ENCODE measurements at regions not wholly inside any gene's neighbourhood (a gene's known extent, or its start where the extent isn't known, plus 50 kb on each side); places are given as distances from the start of the nearest gene placed in this dataset.

DNA sequence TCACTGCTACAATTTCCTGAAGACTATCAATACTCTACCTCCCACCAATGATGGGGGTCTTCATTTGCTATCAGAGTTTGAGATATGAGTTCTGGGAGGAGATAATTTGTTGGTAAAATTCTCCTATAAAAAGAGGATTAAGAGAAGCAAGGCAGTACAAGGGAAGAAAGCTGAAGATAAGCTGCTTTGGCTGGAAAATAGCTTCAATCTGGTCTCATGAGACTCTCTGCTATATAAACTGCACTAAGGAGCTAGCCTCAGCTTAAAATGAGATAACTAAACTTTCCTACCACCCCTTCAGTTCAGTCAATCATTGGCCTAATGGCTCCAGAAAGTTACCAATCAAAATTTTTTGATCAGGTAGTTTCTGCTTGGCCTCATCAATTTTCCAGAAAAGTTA is 2105.0 kb downstream of the ARAP2 start:
- no peak overlapping the region for H3K27ac ChIP-seq
- no peak for TF ChIP-seq ZFX (IDR thresholded peaks at IDR 0.05; ENCODE audit: borderline replicate concordance)
- TF ChIP-seq, protein P1, sequence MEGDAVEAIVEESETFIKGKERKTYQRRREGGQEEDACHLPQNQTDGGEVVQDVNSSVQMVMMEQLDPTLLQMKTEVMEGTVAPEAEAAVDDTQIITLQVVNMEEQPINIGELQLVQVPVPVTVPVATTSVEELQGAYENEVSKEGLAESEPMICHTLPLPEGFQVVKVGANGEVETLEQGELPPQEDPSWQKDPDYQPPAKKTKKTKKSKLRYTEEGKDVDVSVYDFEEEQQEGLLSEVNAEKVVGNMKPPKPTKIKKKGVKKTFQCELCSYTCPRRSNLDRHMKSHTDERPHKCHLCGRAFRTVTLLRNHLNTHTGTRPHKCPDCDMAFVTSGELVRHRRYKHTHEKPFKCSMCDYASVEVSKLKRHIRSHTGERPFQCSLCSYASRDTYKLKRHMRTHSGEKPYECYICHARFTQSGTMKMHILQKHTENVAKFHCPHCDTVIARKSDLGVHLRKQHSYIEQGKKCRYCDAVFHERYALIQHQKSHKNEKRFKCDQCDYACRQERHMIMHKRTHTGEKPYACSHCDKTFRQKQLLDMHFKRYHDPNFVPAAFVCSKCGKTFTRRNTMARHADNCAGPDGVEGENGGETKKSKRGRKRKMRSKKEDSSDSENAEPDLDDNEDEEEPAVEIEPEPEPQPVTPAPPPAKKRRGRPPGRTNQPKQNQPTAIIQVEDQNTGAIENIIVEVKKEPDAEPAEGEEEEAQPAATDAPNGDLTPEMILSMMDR (IDR thresholded peaks at IDR 0.05), result no peak

DNA sequence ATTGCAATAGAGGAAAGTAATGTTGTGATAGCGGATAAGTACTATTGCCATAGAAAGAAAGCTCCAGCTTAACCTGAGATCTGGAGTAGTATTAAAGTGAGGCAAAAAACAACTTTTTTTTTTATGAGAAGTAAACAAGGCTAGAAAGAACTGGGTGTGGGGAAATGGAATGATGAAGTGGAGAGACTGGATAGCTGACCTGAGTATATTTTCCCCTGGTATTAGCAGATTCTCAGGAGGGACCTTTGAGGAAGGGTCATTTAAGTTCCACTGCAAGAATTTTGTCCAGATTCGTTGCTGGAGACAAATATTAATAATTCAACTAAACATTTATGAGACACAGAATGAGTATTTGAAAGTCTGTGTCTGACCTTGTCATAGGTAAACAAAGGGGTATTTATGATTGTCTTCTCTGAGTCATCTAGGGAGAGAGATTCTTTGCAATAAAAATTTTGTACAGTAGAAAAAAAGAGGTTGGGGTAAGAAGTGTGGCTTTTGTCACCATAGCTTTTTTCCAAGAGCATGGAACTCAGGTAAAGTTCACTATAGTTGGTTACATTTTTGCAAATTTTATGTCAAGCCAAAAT is 2095.9 kb downstream of the ARAP2 start:
- H3K27ac ChIP-seq, result no peak overlapping the region
- TF ChIP-seq ZFX (IDR thresholded peaks at IDR 0.05; ENCODE audit: borderline replicate concordance), result no peak
- TF ChIP-seq, protein P1 (IDR thresholded peaks at IDR 0.05), result no peak

DNA sequence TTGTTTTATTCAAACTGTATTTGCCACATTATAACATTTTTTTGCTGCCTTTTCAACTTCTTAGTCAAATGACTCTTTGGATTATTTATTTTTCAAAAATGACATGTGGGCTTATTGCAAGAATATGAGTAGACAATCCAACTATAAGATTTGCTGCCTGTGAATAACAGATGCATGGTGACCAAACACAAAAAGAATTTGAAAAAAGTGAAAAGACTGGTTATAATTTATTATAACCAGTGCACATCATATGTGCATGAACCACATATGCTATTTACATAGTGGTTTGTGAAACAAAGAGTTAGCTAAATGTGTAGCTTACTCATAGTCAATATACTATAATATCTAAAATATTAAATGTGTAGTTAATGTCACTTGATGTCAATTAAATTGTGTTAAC is 2086.8 kb downstream of the ARAP2 start:
- H3K27ac ChIP-seq, result no peak overlapping the region
- TF ChIP-seq ZFX (IDR thresholded peaks at IDR 0.05; ENCODE audit: borderline replicate concordance), result no peak
- TF ChIP-seq, protein P1 (IDR thresholded peaks at IDR 0.05), result no peak

DNA sequence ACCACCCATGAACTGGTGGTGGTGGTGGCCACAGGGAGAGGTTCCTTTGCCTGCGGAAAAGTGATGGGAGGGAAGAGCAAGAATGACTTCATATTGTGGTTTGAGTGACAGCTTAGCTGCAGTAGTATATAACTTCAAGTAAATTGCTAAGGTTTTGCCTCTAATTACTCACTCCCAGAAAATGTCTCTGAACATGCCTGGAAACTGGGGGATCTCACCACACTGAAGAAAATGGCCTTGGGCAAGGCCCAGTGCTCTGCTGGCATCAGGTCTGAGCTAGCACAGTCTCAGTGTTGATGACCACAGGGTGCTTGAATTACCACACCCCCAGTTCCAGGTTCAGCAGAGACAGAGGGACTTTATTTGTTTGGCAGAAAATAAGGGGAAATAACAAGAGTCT is 2085.4 kb downstream of the ARAP2 start:
- TF ChIP-seq ZFX (IDR thresholded peaks at IDR 0.05; ENCODE audit: borderline replicate concordance), result no peak
- TF ChIP-seq, protein P1 (IDR thresholded peaks at IDR 0.05), result no peak
- H3K27ac ChIP-seq, result no peak overlapping the region

DNA sequence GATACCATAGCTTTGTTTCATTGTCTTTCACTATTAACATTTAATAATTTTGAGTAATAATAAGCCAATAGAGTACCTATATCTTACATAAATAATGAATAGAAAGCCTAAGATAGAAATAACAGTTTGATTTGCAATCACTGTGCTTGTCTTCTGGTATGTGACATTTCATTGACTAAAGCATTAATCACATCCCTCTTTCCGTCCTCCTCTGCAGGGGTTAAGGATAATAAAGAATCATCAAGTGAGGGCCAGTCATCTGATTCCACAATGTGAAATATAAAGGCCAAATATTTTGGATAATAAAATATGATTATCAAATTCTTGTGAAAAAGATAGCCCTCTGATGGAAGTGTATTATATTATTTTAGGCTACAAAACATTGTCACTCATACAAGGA is 2073.4 kb downstream of the ARAP2 start:
- TF ChIP-seq, protein P1 (IDR thresholded peaks at IDR 0.05), result no peak

DNA sequence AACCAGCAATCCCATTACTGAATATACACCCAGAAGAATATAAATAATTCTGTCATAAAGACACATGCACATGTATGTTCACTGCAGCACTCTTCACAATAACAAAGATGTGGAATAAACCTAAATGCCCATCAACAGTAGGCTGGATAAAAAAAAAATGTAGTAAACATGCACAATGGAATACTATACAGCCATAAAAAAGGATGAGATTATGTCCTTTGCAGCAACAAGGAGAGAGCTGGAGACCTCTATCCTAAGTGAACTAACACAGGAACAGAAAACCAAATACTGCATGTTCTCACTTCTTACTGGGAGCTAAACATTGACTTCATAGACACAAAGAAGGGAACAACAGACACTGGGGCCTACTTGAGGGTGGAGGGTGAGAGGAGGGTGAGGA is 2067.7 kb downstream of the ARAP2 start:
- TF ChIP-seq ZFX (IDR thresholded peaks at IDR 0.05; ENCODE audit: borderline replicate concordance), result no peak
- TF ChIP-seq, protein P1 (IDR thresholded peaks at IDR 0.05), result no peak
- no peak overlapping the region for H3K27ac ChIP-seq

More for the DNA sequence above, 2073.4 kb downstream of the ARAP2 start:
- no peak overlapping the region for H3K27ac ChIP-seq

DNA sequence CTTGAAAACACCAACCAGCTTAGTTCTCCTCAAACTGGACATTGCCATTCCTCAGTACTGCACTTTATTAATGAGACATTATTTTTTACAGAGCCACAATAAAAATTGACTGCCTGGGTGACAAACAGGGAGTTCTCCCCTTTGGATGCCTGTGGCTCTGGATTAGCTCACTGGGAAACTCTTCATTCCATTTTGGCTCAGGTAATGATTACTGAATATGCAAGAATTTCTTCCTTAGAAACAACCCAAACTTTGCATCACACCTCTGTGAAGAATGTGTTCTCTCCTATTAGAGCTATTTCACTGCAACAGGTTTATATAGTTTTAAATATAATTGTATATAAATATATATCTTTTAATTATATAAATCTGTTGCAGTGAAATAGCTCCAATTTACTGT is 2065.8 kb downstream of the ARAP2 start:
- TF ChIP-seq, protein P1 (IDR thresholded peaks at IDR 0.05), result no peak
- no peak for TF ChIP-seq ZFX (IDR thresholded peaks at IDR 0.05; ENCODE audit: borderline replicate concordance)

More for the DNA sequence above, 2065.8 kb downstream of the ARAP2 start:
- H3K27ac ChIP-seq, result no peak overlapping the region

Measured in 22Rv1 (cell line).